ENCODE measurements at regions not wholly inside any gene's neighbourhood (a gene's known extent, or its start where the extent isn't known, plus 50 kb on each side); places are given as distances from the start of the nearest gene placed in this dataset.

DNA sequence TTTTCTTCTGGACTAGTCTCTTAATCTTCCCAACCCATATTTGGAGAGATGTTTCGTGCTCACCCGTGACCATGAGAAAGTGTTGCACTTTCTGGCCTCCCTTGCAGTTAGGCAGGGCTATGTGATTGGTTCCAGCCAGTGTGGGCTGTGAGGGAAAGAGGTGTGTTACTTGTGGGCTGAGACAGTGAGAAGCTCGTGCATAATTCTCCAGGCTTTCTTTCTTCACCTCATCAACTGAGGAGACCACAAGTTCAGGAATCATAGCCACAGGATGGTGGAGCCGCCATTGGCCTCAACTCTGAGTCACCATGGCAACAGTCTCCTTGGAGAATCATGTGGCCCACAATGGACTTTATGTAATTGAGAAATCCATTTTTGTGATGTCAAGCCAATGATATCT lies 57.5 kb upstream of the FUCA2 start:
- TF ChIP-seq, protein P1, sequence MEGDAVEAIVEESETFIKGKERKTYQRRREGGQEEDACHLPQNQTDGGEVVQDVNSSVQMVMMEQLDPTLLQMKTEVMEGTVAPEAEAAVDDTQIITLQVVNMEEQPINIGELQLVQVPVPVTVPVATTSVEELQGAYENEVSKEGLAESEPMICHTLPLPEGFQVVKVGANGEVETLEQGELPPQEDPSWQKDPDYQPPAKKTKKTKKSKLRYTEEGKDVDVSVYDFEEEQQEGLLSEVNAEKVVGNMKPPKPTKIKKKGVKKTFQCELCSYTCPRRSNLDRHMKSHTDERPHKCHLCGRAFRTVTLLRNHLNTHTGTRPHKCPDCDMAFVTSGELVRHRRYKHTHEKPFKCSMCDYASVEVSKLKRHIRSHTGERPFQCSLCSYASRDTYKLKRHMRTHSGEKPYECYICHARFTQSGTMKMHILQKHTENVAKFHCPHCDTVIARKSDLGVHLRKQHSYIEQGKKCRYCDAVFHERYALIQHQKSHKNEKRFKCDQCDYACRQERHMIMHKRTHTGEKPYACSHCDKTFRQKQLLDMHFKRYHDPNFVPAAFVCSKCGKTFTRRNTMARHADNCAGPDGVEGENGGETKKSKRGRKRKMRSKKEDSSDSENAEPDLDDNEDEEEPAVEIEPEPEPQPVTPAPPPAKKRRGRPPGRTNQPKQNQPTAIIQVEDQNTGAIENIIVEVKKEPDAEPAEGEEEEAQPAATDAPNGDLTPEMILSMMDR (IDR thresholded peaks at IDR 0.05; ENCODE audit: extremely low read depth in 1 of 2, insufficient read depth in 1 of 2, low read depth in 1 of 2, low read length in 2 of 2): no peak
- TF ChIP-seq POLR2A (IDR thresholded peaks at IDR 0.05; ENCODE audit: low read depth, low read length) (no peak), MYC (IDR thresholded peaks at IDR 0.05; ENCODE audit: low read depth, low read length) (no peak), EZH2 (IDR thresholded peaks at IDR 0.05; ENCODE audit: borderline replicate concordance, low read depth, low read length, severe bottlenecking) (no peak), POLR2AphosphoS5 (IDR thresholded peaks at IDR 0.05; ENCODE audit: insufficient read depth, low read depth, low read length) (no peak), JUN (IDR thresholded peaks at IDR 0.05; ENCODE audit: borderline replicate concordance, insufficient read depth, insufficient read length, low read depth) (no peak), FOS (IDR thresholded peaks at IDR 0.05; ENCODE audit: borderline replicate concordance, insufficient read depth, low read length) (no peak), GATA2 (IDR thresholded peaks at IDR 0.05; ENCODE audit: insufficient read depth, insufficient read length, low read depth, low read length) (no peak)

Measured in endothelial cell of umbilical vein (primary cell).